Breast epithelium (tissue), 3 donors: ENCODE measurements at regions not wholly inside any gene's neighbourhood (a gene's known extent, or its start where the extent isn't known, plus 50 kb on each side); places are given as distances from the start of the nearest gene placed in this dataset.

Source experiments
- CTCF ChIP-seq, 3 donors: fragments of 450-650 bp; IDR thresholded peaks; one replicate each; pipeline ENCODE4 v1.5.1; 2016 to 2017; ENCODE audit warnings: antibody characterized with exemption in 3 of 3, mild to moderate bottlenecking in 3 of 3, moderate library complexity in 3 of 3
- POLR2AphosphoS5 ChIP-seq, 3 donors: sonication (generic); formaldehyde crosslinking; IDR thresholded peaks; one replicate each; pipeline ENCODE4 v1.6.1; 2017; ENCODE audit warnings: antibody characterized with exemption in 3 of 3

GRCh38 chr15:46892621-46893160 lies 824.6 kb upstream of the SEMA6D start:
- TF ChIP-seq CTCF (IDR thresholded peaks at IDR 0.05) (no peak), POLR2AphosphoS5 (IDR thresholded peaks at IDR 0.05) (no peak)
